GM18520 (cell line): ENCODE measurements at regions not wholly inside any gene's neighbourhood (a gene's known extent, or its start where the extent isn't known, plus 50 kb on each side); places are given as distances from the start of the nearest gene placed in this dataset.
"Not testable (repeated sequence)": the region's sequence is repeated elsewhere in the genome, so short reads cannot be mapped to it uniquely, and the experiment has no call there.

Experiments used
- ATAC-seq: cut with Tn5 transposase; IDR thresholded peaks from one replicate; pipeline ENCODE4 v1.9.1; 2021; ENCODE audit not compliant: unreplicated experiment

GRCh38 chr21:8455279-8456128 is 2065.9 kb upstream of the TPTE start:
- peak; percentile 37 for ATAC-seq

DNA sequence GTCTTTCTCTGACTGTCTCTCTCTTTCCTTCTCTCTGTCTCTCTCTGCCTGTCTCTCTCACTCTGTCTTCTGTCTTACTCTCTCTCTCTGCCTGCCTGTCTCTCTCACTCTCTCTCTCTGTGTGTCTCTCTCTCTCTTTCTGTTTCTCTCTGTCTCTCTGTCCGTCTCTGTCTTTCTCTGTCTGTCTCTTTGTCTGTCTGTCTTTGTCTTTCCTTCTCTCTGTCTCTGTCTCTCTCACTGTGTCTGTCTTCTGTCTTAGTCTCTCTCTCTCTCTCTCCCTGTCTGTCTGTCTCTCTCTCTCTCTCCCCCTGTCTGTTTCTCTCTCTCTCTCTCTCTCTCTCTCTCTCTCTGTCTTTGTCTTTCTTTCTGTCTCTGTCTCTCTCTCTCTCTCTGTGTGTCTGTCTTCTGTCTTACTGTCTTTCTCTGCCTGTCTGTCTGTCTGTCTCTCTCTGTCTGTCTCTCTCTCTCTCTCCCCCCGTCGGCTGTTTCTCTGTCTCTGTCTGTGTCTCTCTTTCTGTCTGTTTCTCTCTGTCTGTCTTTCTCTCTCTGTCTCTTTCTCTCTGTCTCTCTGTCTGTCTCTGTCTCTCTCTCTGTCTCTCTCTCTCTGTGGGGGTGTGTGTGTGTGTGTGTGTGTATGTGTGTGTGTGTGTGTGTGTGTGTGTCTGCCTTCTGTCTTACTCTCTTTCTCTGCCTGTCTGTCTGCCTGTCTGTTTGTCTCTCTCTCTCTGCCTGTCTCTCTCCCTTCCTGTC is 2056.8 kb upstream of the TPTE start:
- ATAC-seq, result peak; percentile 66

- not testable (repeated sequence) for ATAC-seq
These were observed 2054.7 kb upstream of the TPTE start for GRCh38 chr21:8466642-8467041.
